ENCODE measurements at regions not wholly inside any gene's neighbourhood (a gene's known extent, or its start where the extent isn't known, plus 50 kb on each side); places are given as distances from the start of the nearest gene placed in this dataset.

GRCh38 chr20:55054453-55054852 lies 579.1 kb downstream of the DOK5 start:
- no peak for TF ChIP-seq EZH2 (IDR thresholded peaks at IDR 0.05; ENCODE audit: borderline replicate concordance)
- TF ChIP-seq CTCF (IDR thresholded peaks at IDR 0.05; ENCODE audit: poor library complexity), result no peak
